Lung (tissue), 11 donors: ENCODE measurements at regions not wholly inside any gene's neighbourhood (a gene's known extent, or its start where the extent isn't known, plus 50 kb on each side); places are given as distances from the start of the nearest gene placed in this dataset.

ENCODE experiments used
- ATAC-seq: fragments of 200-7000 bp; cut with Tn5 transposase; one replicate; pipeline ENCODE4 v1.9.1; 2020; ENCODE audit warnings: moderate number of reproducible peaks; ENCODE audit not compliant: insufficient read depth, low FRiP score
- DNase-seq, 3 donors: peaks; one replicate each; pipeline ENCODE4 v3.0.0-alpha.2; 2013 to 2017
- H3K27ac ChIP-seq, 2 donors: one replicate each; pipeline ENCODE4 v1.5.1; 2013; ENCODE audit warnings: mild to moderate bottlenecking in 2 of 2, moderate library complexity in 2 of 2, control low read depth in 1 of 2, inconsistent platforms in 1 of 2, low read depth in 1 of 2, low read length in 1 of 2
- H3K27me3 ChIP-seq, 3 donors: one replicate each; pipeline ENCODE4 v1.5.1; 2013; ENCODE audit warnings: low read length in 2 of 3; ENCODE audit not compliant: control insufficient read depth in 3 of 3, insufficient read depth in 3 of 3
- H3K36me3 ChIP-seq, 4 donors: one replicate each; pipeline ENCODE4 v1.5.1; 2013; ENCODE audit warnings: low read length in 4 of 4, mild to moderate bottlenecking in 1 of 4, moderate library complexity in 1 of 4; ENCODE audit not compliant: control insufficient read depth in 4 of 4, insufficient read depth in 4 of 4
- H3K4me1 ChIP-seq, 5 donors: one replicate each; pipeline ENCODE4 v1.5.1; 2013; ENCODE audit warnings: low read length in 5 of 5, mild to moderate bottlenecking in 2 of 5, moderate library complexity in 1 of 5; ENCODE audit not compliant: control insufficient read depth in 5 of 5, insufficient read depth in 5 of 5
- H3K4me3 ChIP-seq: one replicate; pipeline ENCODE4 v1.5.1; 2013; ENCODE audit warnings: mild to moderate bottlenecking, control low read depth, moderate library complexity
- H3K9ac ChIP-seq, 2 donors: one replicate each; pipeline ENCODE4 v1.5.1; 2013; ENCODE audit warnings: low read length in 2 of 2, control low read depth in 1 of 2; ENCODE audit not compliant: insufficient read depth in 1 of 2
- H3K9me3 ChIP-seq, 4 donors: one replicate each; pipeline ENCODE4 v1.5.1; 2013; ENCODE audit warnings: low read length in 3 of 4, mild to moderate bottlenecking in 1 of 4, moderate library complexity in 1 of 4; ENCODE audit not compliant: control insufficient read depth in 4 of 4, insufficient read depth in 3 of 4
- WGBS, 2 donors: extraction: QIAGEN DNeasy Blood & Tissue Kit; methylation state at CpG; one replicate each; pipeline ENCODE4 v1.1.7; 2013; 5-methylcytosine and 5-hydroxymethylcytosine counted together
- TF ChIP-seq, protein P1 (sequence below): IDR thresholded peaks from 2 replicates; pipeline ENCODE4 v1.5.1; 2012; ENCODE audit warnings: mild to moderate bottlenecking; ENCODE audit errors: control extremely low read depth, extremely low read depth
- donor health status: control.
- donor health status: control.
- donor health status: Bipolar disorder and iron deficiency.
- donor health status: healthy.
- donor health status: DM: yes; HTN: yes; CAD: no.

DNA sequence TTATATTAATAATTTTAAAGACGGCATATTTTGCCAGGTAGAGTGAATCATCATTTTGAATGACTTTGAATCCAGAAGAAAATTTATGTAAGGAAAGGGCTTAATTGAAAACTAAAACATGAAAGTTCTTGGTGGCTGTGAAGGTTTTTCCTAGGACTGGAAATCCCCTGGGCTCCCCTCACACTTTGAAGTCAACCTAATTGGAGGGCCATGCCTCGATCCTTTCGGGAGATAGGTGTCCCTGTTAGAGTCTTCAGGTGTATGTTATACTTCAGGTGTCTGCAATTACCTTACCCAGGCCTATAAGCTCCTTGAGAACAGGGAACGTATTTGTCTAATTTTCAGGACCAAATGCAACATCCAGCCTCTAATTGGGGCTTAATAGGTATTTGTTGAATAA is 73.0 kb downstream of the ARL4C start:
- Histone ChIP-seq H3K9ac (no peak overlapping the region), H3K36me3 (no peaks in the 10 kb centered on the region), H3K9me3 (no peaks in the 10 kb centered on the region), H3K4me3 (no peak overlapping the region), H3K27me3 (no peaks in the 10 kb centered on the region), H3K4me1 (peaks cover 0 to 9% (median 4%) of the 10 kb centered on the region in 5 donors), H3K27ac (no peak overlapping the region)
- DNase-seq (no peak), ATAC-seq (no peak)
- 53 to 70% methylated on average over 4 of the region's 4 CpGs for WGBS, 2 donors
- TF ChIP-seq, protein P1, sequence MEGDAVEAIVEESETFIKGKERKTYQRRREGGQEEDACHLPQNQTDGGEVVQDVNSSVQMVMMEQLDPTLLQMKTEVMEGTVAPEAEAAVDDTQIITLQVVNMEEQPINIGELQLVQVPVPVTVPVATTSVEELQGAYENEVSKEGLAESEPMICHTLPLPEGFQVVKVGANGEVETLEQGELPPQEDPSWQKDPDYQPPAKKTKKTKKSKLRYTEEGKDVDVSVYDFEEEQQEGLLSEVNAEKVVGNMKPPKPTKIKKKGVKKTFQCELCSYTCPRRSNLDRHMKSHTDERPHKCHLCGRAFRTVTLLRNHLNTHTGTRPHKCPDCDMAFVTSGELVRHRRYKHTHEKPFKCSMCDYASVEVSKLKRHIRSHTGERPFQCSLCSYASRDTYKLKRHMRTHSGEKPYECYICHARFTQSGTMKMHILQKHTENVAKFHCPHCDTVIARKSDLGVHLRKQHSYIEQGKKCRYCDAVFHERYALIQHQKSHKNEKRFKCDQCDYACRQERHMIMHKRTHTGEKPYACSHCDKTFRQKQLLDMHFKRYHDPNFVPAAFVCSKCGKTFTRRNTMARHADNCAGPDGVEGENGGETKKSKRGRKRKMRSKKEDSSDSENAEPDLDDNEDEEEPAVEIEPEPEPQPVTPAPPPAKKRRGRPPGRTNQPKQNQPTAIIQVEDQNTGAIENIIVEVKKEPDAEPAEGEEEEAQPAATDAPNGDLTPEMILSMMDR: no peak

GRCh38 chr2:234422981-234423431 is 73.9 kb downstream of the ARL4C start:
- WGBS, 2 donors: 88 to 92% methylated on average over 8 of the region's 8 CpGs
- DNase-seq (no peak), ATAC-seq (no peak)
- Histone ChIP-seq H3K9me3 (no peaks in the 10 kb centered on the region), H3K36me3 (no peaks in the 10 kb centered on the region), H3K27ac (no peak overlapping the region), H3K4me1 (peaks cover 0 to 9% (median 4%) of the 10 kb centered on the region in 5 donors), H3K4me3 (no peak overlapping the region), H3K9ac (no peak overlapping the region), H3K27me3 (no peaks in the 10 kb centered on the region)
- TF ChIP-seq, protein P1: no peak

DNA sequence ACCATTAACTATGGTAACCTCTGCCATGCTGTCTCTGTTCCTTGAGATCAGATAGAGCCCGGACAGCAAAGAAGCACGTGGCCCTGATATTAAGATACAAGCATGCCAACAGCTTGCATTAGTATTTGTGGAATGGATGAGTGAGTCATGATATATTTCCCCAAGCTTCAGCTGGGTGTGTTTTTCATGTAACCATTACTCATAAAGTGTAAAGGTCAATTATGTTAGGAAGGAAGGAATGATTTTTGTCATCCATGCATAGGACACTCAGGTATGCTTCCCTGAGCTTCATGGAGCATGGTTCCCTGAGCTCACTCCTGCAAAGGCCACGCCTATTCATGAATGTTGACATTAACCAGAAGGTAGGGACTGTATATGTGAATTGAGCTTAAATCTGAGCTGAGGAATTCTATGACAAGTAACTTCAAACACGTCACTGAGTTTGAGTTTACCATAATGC is 74.6 kb downstream of the ARL4C start:
- TF ChIP-seq, protein P1: no peak

DNA sequence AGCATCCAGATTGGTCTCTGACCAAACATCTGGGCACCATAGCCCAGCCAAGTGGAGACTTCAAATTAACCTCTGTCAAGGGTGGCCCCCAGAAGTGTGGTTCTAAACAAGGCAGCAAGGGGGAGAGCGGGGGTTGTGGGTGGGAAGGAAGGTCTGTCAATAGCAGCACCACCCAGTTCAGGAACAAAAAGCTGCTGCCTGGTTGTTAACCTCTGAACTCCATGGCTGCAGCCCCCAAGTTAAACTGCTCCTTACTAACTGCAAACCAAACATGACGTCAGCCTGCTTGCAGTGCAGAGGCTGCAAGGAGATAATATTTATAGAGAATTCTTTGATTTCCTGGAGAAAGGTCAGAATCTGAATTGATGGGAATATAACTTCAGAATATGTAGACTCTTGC is 76.5 kb downstream of the ARL4C start:
- Histone ChIP-seq H3K4me1 (peaks cover 0 to 2% (median 0%) of the 10 kb centered on the region in 5 donors), H3K4me3 (no peak overlapping the region), H3K9ac (no peak overlapping the region), H3K27me3 (no peaks in the 10 kb centered on the region), H3K27ac (no peak overlapping the region), H3K9me3 (no peaks in the 10 kb centered on the region), H3K36me3 (no peaks in the 10 kb centered on the region)
- ATAC-seq: peak; percentile 21
- TF ChIP-seq, protein P1: no peak
- 67 to 74% methylated on average over 2 of the region's 2 CpGs for WGBS, 2 donors
- peak in 1 of 3 donors; percentile 34 for DNase-seq

More for the DNA sequence above, 74.6 kb downstream of the ARL4C start:
- ATAC-seq (peak; percentile 64), DNase-seq (no peak)
- peaks cover 0 to 9% (median 0%) of the 10 kb centered on the region in 5 donors for H3K4me1 ChIP-seq
- H3K9ac ChIP-seq: no peak overlapping the region
- WGBS, 2 donors: 50 to 78% methylated on average over 4 of the region's 4 CpGs
- H3K4me3 ChIP-seq: no peak overlapping the region
- no peaks in the 10 kb centered on the region for H3K9me3 ChIP-seq
- no peaks in the 10 kb centered on the region for H3K27me3 ChIP-seq
- no peak overlapping the region for H3K27ac ChIP-seq
- no peaks in the 10 kb centered on the region for H3K36me3 ChIP-seq
